HG02885 (cell line): ENCODE measurements at regions not wholly inside any gene's neighbourhood (a gene's known extent, or its start where the extent isn't known, plus 50 kb on each side); places are given as distances from the start of the nearest gene placed in this dataset.

ENCODE experiments used
- ATAC-seq: cut with Tn5 transposase; IDR thresholded peaks from one replicate; pipeline ENCODE4 v1.9.1; 2021; ENCODE audit warnings: mild to moderate bottlenecking; ENCODE audit not compliant: unreplicated experiment, poor library complexity

DNA sequence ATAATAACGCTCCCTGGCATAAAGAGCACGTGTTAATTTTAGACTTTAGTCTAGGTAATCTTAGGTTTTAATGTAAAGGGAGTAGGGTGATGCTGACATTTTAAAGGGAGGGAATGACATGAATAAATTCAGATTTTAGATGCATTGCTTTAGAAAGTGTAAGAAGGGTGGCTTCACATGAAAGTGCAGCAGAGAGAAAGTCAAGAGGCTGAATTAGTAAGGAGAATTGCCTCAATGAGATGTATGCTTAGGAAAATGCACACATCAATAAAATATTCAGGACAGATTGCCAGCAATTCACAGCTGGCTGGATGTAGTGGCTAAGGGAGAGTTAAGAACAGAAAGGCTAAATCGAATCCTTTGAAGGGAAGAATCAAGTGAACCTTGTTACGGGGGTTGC lies 165.5 kb upstream of the CDH19 start:
- ATAC-seq, result no peak

GRCh38 chr18:66764230-66764629 lies 160.3 kb upstream of the CDH19 start:
- no peak for ATAC-seq

DNA sequence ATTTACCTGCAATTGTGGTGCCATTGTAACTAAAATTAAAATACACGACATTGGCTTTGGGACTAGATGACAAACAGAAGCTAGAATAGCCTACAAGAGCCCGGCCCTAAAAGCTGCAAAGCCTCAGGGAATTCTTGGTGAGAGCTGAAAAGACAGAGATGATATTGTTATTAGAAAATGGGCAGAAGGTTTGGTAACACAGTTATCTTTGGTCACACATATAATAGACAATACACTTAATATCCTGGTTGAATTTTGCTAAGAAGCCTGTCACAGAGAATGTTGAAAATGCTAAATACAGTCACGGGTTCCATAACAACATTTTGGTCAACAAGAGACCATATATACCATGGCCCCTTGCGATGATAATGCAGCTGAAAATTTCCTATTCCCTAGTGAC lies 157.3 kb upstream of the CDH19 start:
- no peak for ATAC-seq

DNA sequence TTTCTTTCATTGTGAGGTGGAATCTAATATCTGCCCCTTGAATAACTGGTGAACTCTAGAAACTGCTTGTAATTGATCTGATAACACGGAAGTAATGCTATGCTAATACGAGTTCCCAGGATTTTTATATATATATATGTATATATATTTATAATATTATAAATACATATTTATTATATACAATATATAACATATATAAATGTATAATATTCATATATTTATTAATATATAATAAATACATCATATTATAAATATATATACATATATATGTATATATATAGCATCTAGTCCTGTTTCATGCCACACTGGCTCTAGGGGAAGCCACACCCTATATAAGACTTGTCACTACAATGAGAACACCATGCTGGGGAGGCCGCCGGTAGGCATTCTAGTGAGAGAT lies 156.7 kb upstream of the CDH19 start:
- no peak for ATAC-seq

- ATAC-seq, result no peak
These were observed 155.3 kb upstream of the CDH19 start for GRCh38 chr18:66759050-66759828.

DNA sequence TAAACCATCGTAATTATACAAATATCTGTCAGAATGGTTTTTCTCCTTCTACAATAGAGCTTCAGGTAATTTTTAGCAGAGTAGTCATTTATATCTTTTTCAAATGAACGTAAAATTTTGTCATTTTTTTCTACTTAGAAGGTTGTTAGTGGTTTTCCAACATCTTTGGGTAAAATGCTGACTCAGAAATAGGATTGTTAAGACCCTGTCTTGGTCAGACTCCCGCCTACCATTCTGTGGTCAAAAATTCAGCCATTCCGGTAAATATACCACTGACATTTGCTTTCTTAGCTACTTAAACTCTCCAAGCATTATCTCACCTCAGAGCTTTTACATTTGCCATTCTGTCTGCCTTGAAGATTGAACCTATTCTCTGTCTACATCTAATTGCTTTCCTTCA lies 154.1 kb upstream of the CDH19 start:
- no peak for ATAC-seq

- ATAC-seq, result no peak
These were observed 150.4 kb upstream of the CDH19 start for GRCh38 chr18:66754335-66754734.

GRCh38 chr18:66752733-66753132 lies 148.8 kb upstream of the CDH19 start:
- ATAC-seq, result no peak

GRCh38 chr18:66749481-66750035 lies 145.7 kb upstream of the CDH19 start:
- no peak for ATAC-seq

DNA sequence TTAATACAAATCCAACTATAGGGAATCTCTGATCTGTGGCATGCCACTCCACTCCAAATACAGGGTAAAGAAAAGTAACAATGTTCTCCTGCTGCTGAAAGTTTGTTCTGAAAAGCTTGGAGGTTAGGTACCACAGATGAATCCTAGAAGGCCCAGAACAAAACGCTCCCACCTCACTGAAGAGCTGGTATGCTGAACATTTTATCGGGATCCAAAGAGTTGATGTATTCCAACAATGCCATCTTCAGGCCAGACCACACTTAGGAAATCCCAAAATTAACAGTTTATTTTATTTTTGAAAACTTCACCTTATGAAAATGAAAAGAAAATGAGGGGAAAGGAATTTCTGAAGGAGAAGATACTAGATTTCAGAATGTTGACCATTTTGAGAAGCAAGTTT lies 145.1 kb upstream of the CDH19 start:
- no peak for ATAC-seq

- ATAC-seq, result no peak
These were observed 138.9 kb upstream of the CDH19 start for GRCh38 chr18:66742832-66743231.

GRCh38 chr18:66735933-66736332 lies 132.0 kb upstream of the CDH19 start:
- no peak for ATAC-seq

GRCh38 chr18:66734451-66734850 lies 130.6 kb upstream of the CDH19 start:
- ATAC-seq, result no peak

- no peak for ATAC-seq
These were observed 128.0 kb upstream of the CDH19 start for GRCh38 chr18:66731890-66732289.

GRCh38 chr18:66729442-66730239 lies 125.8 kb upstream of the CDH19 start:
- ATAC-seq, result no peak

GRCh38 chr18:66728951-66729350 lies 125.1 kb upstream of the CDH19 start:
- no peak for ATAC-seq

GRCh38 chr18:66727991-66728390 lies 124.1 kb upstream of the CDH19 start:
- ATAC-seq, result no peak

DNA sequence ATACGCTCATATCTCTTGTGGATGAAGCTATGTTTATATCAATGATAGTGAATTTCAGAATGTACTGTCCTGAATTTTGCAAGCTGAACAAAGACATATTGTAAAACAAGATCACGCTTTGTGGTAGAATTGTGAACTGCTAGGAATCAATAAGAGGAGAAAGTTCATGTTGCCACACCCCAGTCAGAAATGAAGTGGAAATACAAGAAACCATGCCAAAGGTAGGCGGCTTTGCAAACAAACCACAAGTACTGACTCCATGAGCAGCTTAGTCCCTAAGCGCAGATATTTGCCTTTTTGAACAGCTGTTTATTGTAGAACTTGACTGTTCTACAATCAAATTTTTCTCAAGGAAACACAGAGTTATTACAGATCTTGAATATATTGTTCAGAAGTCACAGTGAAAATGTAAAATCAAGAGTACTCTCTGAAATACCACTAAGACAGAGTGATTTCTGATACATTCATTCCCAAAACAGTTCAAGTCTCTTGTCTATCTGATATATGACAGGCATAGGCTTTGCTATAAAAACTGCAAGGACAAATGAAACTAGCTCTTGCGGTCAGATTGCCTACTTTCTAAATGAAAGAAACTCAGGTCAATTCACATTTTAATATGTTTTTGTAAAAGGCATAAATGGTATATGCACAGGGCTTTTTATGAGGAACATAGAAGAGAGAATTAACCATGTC lies 120.9 kb upstream of the CDH19 start:
- no peak for ATAC-seq

- ATAC-seq, result no peak
These were observed 118.8 kb upstream of the CDH19 start for GRCh38 chr18:66722671-66723070.

DNA sequence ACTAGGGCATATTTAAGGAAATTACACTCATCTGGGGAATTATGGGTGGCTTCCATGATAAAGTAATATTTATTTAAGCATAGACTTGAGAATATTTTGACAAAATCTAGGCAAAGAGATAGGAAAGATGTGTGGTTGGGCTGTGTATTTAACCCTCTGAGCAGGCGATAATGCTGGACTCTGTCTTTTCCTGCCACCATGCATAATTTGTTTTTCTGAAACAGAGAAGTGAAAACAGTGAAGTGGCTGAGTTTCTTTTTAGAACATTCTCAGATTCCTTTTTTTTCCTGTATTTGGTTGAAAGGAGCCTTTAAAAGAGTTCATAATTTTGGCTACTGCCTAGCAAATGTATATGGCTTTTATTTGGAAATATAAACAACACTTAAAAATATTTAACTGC lies 104.8 kb upstream of the CDH19 start:
- ATAC-seq, result no peak

DNA sequence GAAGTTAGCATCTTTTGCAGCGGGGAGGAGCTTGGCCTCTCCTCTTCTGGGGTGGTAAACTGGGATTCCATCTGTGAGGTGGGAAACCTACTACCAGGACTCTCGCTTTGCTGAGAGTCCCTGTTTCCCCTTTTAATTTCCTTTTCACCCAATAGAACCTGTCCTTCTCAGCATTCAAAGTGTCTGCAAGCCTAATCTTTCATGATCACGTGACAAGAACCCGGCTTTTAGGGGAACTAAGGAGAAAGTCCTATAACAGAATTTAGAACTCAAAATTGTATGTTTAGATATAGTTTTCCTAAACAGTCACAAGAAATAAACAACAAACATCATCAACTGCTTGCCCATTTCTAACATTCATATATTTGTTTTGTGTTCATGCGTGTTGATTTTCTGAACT lies 103.6 kb upstream of the CDH19 start:
- no peak for ATAC-seq
